ENCODE measurements at regions not wholly inside any gene's neighbourhood (a gene's known extent, or its start where the extent isn't known, plus 50 kb on each side); places are given as distances from the start of the nearest gene placed in this dataset.
"Not testable (repeated sequence)": the region's sequence is repeated elsewhere in the genome, so short reads cannot be mapped to it uniquely, and the experiment has no call there.

GRCh38 chr12:115294453-115295133 is 610.6 kb upstream of the TBX3 start:
- H3K9me3 ChIP-seq = no peaks in the 10 kb centered on the region
- POLR2A ChIA-PET = no interaction called here
- H3K79me2 ChIP-seq (ENCODE audit: insufficient read depth) = no peaks in the 10 kb centered on the region
- no peaks in the 10 kb centered on the region for H3K9me2 ChIP-seq
- H3K4me3 ChIP-seq (ENCODE audit: low read depth in 2 of 2, low read length in 1 of 2) = no peak overlapping the region
- 85% methylated on average over 4 of the region's 4 CpGs for WGBS (ENCODE audit: low lambda C conversion rate)
- no peaks in the 10 kb centered on the region for H3K27me3 ChIP-seq (ENCODE audit: insufficient read depth)
- no peaks in the 10 kb centered on the region for H3K36me3 ChIP-seq (replicated peaks in 1 of 2; ENCODE audit: control insufficient read depth in 1 of 2, insufficient read depth in 2 of 2, low read length in 1 of 2)
- no peak overlapping the region; the same call in 1 of the 2 replicates for H2AFZ ChIP-seq (ENCODE audit: low read depth)
- H4K20me1 ChIP-seq (ENCODE audit: insufficient read depth) = no peaks in the 10 kb centered on the region
- CTCF ChIA-PET = interaction anchor here (1.2 kb wide), 1 partner anchor 26 kb away, joined by 3 read pairs; no protein-coding TSS in a partner anchor
- TF ChIP-seq RXRA (IDR thresholded peaks at IDR 0.05; ENCODE audit: borderline replicate concordance, low read depth) (peak; percentile 32), MEF2A (IDR thresholded peaks at IDR 0.05; ENCODE audit: borderline replicate concordance, low read depth) (no peak), TCF12 (IDR thresholded peaks at IDR 0.05) (no peak), CHD2 (IDR thresholded peaks at IDR 0.05; ENCODE audit: low read length, partially characterized antibody) (no peak)
- TF ChIP-seq, protein P1, sequence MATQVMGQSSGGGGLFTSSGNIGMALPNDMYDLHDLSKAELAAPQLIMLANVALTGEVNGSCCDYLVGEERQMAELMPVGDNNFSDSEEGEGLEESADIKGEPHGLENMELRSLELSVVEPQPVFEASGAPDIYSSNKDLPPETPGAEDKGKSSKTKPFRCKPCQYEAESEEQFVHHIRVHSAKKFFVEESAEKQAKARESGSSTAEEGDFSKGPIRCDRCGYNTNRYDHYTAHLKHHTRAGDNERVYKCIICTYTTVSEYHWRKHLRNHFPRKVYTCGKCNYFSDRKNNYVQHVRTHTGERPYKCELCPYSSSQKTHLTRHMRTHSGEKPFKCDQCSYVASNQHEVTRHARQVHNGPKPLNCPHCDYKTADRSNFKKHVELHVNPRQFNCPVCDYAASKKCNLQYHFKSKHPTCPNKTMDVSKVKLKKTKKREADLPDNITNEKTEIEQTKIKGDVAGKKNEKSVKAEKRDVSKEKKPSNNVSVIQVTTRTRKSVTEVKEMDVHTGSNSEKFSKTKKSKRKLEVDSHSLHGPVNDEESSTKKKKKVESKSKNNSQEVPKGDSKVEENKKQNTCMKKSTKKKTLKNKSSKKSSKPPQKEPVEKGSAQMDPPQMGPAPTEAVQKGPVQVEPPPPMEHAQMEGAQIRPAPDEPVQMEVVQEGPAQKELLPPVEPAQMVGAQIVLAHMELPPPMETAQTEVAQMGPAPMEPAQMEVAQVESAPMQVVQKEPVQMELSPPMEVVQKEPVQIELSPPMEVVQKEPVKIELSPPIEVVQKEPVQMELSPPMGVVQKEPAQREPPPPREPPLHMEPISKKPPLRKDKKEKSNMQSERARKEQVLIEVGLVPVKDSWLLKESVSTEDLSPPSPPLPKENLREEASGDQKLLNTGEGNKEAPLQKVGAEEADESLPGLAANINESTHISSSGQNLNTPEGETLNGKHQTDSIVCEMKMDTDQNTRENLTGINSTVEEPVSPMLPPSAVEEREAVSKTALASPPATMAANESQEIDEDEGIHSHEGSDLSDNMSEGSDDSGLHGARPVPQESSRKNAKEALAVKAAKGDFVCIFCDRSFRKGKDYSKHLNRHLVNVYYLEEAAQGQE (IDR thresholded peaks at IDR 0.05; ENCODE audit: low read depth, low read length) = no peak
- H3K27ac ChIP-seq (ENCODE audit: low read depth in 2 of 2, low read length in 1 of 2) = no peak overlapping the region; a peak in 1 of 4 replicates
- H3K4me1 ChIP-seq (ENCODE audit: control insufficient read depth in 1 of 2, insufficient read depth in 2 of 2, low read depth in 1 of 2, low read length in 1 of 2) = 0 out of 4 replicates have a peak, but pooled peaks cover 0 to 7% of the 10 kb centered on the region in 2 experiments
- no peak overlapping the region for H3K9ac ChIP-seq
- no peak for DNase-seq
- no peaks in the 10 kb centered on the region for H3F3A ChIP-seq (replicated peaks; ENCODE audit: insufficient read depth)
- H3K4me2 ChIP-seq = no peak overlapping the region; the same call in 1 of the 2 replicates

GRCh38 chr12:115285429-115285828 is 601.5 kb upstream of the TBX3 start:
- H3F3A ChIP-seq (replicated peaks; ENCODE audit: insufficient read depth) = not testable (repeated sequence)

DNA sequence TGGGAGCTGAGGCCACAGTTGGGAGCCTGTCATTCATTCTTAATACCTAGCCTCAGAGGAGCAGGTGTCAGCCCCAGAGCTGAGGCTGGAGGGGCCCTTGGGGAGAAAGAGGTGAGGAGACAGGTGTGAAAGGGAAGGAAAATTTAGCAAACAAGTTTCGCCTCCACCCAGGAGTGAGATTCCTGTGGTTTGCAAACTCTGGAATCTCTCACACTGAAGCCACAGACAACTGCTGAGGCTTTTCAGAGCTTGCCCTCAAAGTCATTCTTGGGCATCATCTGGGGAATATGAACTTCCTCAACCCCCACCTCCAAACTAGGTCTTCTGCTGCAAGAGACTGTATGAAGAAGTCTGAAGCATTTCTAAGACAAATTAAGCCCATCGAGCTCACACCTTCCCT is 589.5 kb upstream of the TBX3 start:
- no peak for DNase-seq
- no peaks in the 10 kb centered on the region for H3F3A ChIP-seq (replicated peaks; ENCODE audit: insufficient read depth)
- H3K4me3 ChIP-seq (ENCODE audit: low read depth in 2 of 2, low read length in 1 of 2) = no peak overlapping the region
- no peaks in the 10 kb centered on the region for H3K9me2 ChIP-seq
- H3K9ac ChIP-seq = no peak overlapping the region
- 78% methylated on average over 2 of the region's 2 CpGs for WGBS (ENCODE audit: low lambda C conversion rate)
- no peaks in the 10 kb centered on the region for H3K79me2 ChIP-seq (ENCODE audit: insufficient read depth)
- no peaks in the 10 kb centered on the region for H3K4me1 ChIP-seq (ENCODE audit: control insufficient read depth in 1 of 2, insufficient read depth in 2 of 2, low read depth in 1 of 2, low read length in 1 of 2)
- no peaks in the 10 kb centered on the region for H3K36me3 ChIP-seq (replicated peaks in 1 of 2; ENCODE audit: control insufficient read depth in 1 of 2, insufficient read depth in 2 of 2, low read length in 1 of 2)
- no peak for TF ChIP-seq TEAD4 (IDR thresholded peaks at IDR 0.05; ENCODE audit: borderline replicate concordance, insufficient read depth)
- TF ChIP-seq RAD21 (IDR thresholded peaks at IDR 0.05; ENCODE audit: low read length) = no peak
- TF ChIP-seq SMC3 (IDR thresholded peaks at IDR 0.05; ENCODE audit: low read depth, low read length) = no peak
- TF ChIP-seq JUND (IDR thresholded peaks at IDR 0.05) = no peak
- TF ChIP-seq RXRA (IDR thresholded peaks at IDR 0.05; ENCODE audit: borderline replicate concordance, low read depth) = no peak
- no peak for TF ChIP-seq GATA2 (CRISPR knock-in tag; IDR thresholded peaks at IDR 0.05)
- TF ChIP-seq, protein P2, sequence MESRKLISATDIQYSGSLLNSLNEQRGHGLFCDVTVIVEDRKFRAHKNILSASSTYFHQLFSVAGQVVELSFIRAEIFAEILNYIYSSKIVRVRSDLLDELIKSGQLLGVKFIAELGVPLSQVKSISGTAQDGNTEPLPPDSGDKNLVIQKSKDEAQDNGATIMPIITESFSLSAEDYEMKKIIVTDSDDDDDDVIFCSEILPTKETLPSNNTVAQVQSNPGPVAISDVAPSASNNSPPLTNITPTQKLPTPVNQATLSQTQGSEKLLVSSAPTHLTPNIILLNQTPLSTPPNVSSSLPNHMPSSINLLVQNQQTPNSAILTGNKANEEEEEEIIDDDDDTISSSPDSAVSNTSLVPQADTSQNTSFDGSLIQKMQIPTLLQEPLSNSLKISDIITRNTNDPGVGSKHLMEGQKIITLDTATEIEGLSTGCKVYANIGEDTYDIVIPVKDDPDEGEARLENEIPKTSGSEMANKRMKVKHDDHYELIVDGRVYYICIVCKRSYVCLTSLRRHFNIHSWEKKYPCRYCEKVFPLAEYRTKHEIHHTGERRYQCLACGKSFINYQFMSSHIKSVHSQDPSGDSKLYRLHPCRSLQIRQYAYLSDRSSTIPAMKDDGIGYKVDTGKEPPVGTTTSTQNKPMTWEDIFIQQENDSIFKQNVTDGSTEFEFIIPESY (IDR thresholded peaks at IDR 0.05; ENCODE audit: borderline replicate concordance, low read depth) = no peak
- TF ChIP-seq, protein P3, sequence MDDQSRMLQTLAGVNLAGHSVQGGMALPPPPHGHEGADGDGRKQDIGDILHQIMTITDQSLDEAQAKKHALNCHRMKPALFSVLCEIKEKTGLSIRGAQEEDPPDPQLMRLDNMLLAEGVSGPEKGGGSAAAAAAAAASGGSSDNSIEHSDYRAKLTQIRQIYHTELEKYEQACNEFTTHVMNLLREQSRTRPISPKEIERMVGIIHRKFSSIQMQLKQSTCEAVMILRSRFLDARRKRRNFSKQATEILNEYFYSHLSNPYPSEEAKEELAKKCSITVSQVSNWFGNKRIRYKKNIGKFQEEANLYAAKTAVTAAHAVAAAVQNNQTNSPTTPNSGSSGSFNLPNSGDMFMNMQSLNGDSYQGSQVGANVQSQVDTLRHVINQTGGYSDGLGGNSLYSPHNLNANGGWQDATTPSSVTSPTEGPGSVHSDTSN (IDR thresholded peaks at IDR 0.05) = no peak
- no peak for TF ChIP-seq CHD2 (IDR thresholded peaks at IDR 0.05; ENCODE audit: low read length, partially characterized antibody)
- no peak for TF ChIP-seq RCOR1 (IDR thresholded peaks at IDR 0.05; ENCODE audit: low read length)
- H3K9me3 ChIP-seq = no peaks in the 10 kb centered on the region
- POLR2A ChIA-PET = no interaction called here
- no peak overlapping the region for H2AFZ ChIP-seq (ENCODE audit: low read depth)
- H3K27ac ChIP-seq (ENCODE audit: low read depth in 2 of 2, low read length in 1 of 2) = no peak overlapping the region
- H3K27me3 ChIP-seq (ENCODE audit: insufficient read depth) = no peaks in the 10 kb centered on the region
- no peaks in the 10 kb centered on the region for H4K20me1 ChIP-seq (ENCODE audit: insufficient read depth)
- H3K4me2 ChIP-seq = no peak overlapping the region
- CTCF ChIA-PET = no interaction called here

More at GRCh38 chr12:115285429-115285828, 601.5 kb upstream of the TBX3 start:
- H2AFZ ChIP-seq (ENCODE audit: low read depth); H3K4me3 ChIP-seq (ENCODE audit: low read depth in 2 of 2, low read length in 1 of 2); H3K36me3 ChIP-seq (replicated peaks in 1 of 2; ENCODE audit: control insufficient read depth in 1 of 2, insufficient read depth in 2 of 2, low read length in 1 of 2); H3K4me2 ChIP-seq; DNase-seq; H3K9me3 ChIP-seq; CTCF ChIA-PET; H3K79me2 ChIP-seq (ENCODE audit: insufficient read depth); H4K20me1 ChIP-seq (ENCODE audit: insufficient read depth); H3K9me2 ChIP-seq; POLR2A ChIA-PET; H3K9ac ChIP-seq; H3K27me3 ChIP-seq (ENCODE audit: insufficient read depth); H3K4me1 ChIP-seq (ENCODE audit: control insufficient read depth in 1 of 2, insufficient read depth in 2 of 2, low read depth in 1 of 2, low read length in 1 of 2); H3K27ac ChIP-seq (ENCODE audit: low read depth in 2 of 2, low read length in 1 of 2): not testable (repeated sequence)
- 58% methylated on average over 2 of the region's 10 CpGs for WGBS (ENCODE audit: low lambda C conversion rate)

All from SK-N-SH (cell line).